NCI-H187 (cell line): ENCODE measurements at regions not wholly inside any gene's neighbourhood (a gene's known extent, or its start where the extent isn't known, plus 50 kb on each side); places are given as distances from the start of the nearest gene placed in this dataset.

Source experiments
- DNase-seq, 2 experiments: peaks; one replicate each; lab custom pipeline; 2025; lab: John Stamatoyannopoulos, UW

DNA sequence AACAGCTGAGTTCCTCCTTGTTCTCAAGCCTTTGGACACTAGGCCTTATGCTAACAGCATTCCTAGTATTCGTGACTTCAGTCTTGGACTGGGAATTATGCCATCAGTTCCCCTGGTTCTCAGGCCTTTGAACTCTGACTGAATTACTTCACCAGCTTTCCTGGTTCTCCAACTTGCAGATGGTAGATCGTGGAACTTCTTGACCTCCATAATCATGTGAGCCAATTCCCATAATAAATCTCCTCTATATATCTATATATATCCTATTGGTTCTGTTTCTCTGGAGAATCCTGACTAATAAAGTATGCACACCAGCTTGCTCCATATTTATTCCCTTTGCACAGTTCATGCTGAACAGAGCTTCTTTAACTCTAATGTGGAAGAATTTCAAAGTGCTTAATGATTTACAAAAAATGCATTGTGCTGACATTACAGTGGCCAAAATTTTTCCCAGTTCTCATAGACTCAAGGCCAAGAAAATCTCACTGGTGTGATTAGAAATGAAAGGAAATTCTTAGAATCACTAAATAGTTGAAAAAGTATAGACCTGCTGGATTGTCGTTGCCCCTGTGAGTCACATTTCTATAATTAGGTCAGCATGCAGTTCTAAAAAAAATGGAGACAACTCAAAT lies 462.9 kb upstream of the ADAMTS5 start:
- DNase-seq = no peak

DNA sequence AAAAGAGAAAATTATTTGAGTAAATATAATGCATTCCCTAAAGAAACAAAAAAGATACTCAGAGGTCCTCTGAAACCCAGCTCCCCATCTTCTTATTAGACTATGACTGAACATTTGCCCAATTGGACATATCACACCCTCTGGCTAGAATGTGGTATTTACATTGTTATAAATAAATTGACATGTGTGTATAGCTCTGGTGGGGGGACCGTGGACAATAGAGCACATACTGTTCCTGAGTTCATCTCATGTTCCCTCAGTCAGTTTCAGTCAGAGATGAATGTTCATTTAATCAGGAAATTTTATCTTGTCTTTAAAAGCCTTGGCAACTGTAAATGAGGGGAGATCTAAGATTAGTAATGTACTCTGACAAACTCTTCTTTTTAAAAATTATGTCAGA lies 459.3 kb upstream of the ADAMTS5 start:
- DNase-seq = no peak

DNA sequence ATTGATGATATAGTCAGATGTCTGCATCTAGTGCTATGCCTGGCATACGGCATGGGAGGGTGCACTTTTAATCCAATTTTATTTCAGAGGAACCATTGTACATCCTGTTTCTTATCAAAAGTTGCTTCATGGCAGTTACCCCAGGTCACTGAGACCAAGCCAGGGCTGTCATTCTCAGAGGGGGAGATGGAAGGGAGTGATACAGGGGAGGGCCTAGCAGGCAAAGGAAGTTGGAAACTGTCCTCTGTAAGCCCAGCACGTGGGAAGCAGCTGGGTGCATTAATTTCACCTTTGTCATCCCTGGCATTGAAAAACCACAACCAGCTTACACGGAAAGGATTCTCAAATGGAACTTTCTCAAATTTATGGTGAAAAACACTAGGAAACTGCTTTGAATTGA lies 458.7 kb upstream of the ADAMTS5 start:
- no peak for DNase-seq

DNA sequence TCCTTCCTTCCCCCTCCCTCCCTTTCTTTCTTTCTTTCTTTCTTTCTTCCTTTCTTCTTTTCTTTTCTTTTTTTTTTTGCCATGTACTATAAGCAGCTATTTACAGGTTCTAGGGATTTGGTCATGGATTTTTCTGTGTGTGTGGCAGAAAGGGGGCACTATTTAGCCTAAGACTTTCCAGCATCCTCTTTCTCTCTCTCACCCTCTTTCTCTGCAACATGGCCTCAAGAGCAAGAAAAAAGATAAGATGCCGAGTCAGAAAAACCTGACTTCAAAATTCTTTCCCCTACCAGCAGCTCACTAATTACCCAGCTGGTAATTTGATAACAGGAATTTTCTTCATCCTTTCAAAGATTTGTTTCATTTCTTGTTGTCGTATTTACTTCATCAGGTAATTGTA lies 458.3 kb upstream of the ADAMTS5 start:
- no peak for DNase-seq

DNA sequence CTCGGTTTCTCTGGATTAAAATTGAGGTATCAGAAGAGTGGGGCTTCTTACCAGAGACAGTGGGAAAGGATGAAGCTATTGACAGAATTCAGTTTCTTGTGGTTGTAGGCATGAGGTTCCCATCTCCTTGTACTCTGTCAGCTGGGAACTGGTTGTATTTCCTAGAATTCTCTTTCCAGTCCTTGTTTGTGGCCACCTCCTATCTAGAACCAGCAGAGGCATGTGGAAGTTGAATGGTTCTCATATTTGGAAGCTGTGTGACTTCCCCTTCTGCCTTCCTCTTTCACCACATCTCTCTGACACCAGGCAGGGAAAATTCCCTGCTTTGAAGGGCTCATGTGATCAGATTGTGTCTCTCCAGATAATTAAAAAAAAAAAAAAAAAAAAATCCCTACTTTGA lies 457.7 kb upstream of the ADAMTS5 start:
- no peak for DNase-seq

DNA sequence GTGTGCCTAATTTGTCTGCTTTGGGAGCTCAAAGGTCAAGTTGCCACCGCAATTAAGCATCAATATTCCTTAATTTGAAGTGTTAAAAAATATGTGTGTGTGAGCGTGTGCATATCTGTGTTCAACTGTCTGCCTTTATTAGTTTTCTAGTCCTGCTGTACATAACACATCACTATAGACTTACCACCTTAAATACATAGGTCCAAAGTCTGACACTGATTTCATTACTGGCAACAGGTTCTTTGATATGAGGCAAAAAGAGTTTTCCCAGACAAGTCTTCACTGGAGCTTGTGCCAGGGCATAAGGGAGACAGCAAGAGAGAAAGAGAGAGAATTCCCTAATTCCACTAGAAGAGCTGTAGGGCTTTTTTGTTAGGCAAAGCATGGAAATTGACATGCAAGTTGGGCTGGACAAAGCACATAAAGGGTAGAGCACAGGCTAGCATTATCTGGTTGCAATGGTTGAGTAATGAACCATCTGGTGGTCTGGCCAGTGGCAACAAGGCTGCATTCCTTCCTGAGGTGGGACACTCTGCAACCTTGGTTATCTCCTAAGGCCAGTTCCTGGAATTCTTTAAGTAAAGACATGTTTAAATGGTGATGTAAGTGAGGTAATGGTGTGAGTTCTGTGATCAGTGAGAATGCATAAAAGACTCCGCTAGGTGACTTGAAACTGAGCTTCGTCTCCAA lies 457.2 kb upstream of the ADAMTS5 start:
- no peak for DNase-seq

DNA sequence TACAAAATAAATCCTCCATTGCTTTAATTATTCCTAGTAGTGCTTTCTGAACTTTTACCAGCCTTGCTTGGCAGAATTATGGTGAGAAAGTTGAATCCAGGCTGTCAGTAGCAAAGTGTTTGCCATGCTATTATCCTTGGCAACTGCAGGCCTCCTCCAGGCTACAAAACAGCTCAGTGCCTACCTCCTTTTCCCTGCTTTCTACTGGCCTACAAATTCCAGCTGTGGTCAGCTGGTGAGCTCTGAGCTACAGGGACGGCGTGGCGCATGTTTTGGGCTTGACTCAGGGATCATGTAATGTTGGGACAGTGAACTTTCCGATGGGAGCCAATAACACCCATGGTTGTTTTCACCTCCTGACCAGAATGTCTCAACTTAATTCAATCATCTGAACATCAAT lies 456.1 kb upstream of the ADAMTS5 start:
- DNase-seq = no peak

DNA sequence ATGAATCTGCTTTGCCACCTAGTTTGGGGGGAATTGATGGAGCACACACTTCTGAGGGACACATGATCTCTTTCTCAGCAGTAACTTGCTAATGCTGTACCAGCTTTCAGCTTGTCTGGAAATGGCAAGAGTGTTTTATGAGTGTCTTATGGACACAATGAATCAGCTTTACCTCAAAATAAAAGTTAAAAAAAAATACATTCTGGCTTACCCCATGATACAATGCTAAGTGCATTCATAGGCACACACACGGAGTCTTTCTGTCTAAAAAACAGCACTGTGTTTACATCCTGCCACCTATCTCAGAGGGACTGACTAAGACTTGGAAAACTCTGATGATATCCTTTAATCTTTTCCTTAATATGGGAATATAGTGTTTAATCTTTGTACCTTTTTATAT lies 455.5 kb upstream of the ADAMTS5 start:
- no peak for DNase-seq

DNA sequence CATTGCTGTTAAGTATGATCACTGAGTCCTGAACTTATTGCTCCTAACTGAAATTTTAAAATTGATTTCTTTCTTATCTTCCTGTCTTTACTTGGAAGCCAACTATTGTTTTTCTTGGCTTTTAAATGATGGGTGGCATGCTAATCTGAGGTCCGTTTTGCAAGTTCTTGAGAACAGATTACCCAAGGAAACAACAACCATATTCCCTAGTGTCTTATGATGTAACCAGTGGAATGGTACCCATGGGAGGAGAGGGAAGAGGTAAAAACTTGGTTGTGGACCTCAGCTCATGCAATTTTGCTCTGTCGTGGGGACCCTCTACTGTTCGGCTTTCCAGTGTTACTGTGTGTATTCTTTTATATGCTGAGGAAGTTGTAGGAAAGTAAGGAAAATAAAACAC lies 454.8 kb upstream of the ADAMTS5 start:
- no peak for DNase-seq

DNA sequence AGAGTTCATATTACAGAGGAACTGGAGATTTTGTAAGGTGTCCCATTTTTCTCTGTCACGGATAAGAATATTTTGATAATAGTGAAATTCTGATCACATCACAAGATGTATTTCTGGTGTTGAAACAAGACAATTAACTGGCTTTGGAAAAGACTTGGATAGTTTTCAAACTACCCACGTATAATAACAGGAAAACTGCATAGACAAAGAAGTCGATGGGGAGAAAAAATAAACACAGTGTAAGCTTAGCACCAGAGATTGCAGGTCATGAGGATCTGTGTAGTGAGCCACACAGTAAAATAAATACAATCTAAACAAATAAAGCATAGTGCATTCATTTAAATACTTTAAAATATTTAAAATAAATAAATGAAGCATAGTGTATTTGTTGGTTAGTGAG lies 452.3 kb upstream of the ADAMTS5 start:
- DNase-seq = no peak

DNA sequence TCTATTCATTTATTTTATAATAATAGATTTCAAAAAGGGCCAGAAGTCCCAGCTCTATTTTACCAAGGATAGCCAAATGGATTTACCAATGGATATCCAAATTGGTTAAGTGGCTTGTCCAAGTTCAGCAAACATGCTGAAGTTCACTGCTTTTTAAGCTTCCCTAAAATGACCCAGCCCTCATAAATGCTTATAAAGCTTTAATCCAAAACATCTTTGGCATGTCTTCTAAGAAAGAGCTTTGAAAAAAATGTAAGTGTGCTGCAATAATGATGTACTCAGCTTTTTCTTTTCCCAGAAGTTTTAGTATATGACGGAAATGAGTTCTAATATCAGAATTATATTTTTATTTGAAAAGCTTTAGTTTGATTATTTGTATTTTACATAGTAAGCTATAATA lies 451.5 kb upstream of the ADAMTS5 start:
- no peak for DNase-seq

DNA sequence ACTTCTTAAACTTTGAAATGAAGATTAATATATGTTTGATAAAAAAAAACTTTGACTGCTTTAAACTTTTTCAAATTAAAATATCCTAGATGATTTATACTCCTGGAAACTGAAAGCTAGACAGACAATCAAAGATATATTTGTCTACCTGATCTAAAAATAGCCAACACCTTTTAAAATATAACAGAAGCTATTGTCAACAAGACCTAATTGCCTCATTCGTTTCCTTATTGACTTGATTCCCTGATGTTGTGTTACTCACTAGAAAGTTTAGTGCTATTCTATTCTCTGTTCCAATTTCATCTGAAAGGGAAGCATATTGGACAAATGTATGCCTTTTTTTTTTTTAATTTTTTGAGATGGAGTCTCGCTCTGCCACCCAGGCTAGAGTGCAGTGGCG lies 445.6 kb upstream of the ADAMTS5 start:
- no peak for DNase-seq

DNA sequence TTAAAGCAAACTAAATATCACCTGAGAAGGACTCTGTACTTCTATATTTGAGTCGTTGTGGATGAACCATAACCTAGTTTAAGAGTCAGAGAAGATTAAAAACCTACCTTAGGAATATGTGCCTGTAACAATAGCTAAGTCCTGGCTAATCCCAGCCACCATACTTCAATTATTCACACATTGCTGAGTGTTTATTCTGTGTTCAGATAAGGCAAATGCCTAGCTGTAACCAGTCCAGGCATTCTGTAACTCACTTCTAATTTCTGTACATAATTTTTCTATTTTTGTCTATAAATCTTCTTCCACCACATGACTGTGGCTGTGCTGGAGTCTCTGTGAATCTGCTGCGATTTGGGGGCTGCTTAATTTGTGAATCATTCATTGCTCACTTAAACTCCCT lies 441.9 kb upstream of the ADAMTS5 start:
- DNase-seq = no peak

DNA sequence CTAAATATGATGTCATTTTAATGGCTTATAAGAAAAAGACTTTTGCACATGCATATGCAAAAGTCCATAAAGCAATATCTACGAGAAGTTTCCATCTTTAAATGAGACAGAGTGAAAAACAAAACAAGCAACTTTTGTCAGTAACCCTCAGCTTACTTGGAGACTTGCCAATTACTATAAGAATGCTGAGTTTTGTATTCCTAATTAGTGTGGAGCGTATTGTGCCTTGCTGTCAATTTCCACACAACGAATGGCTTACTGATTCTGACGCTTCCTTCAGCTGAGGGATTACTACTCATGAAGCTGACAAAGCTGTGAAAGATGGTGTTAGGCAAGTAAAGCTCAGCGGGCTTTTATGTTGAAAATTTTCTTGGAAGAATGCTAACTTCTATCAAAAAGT lies 440.4 kb upstream of the ADAMTS5 start:
- DNase-seq = no peak

DNA sequence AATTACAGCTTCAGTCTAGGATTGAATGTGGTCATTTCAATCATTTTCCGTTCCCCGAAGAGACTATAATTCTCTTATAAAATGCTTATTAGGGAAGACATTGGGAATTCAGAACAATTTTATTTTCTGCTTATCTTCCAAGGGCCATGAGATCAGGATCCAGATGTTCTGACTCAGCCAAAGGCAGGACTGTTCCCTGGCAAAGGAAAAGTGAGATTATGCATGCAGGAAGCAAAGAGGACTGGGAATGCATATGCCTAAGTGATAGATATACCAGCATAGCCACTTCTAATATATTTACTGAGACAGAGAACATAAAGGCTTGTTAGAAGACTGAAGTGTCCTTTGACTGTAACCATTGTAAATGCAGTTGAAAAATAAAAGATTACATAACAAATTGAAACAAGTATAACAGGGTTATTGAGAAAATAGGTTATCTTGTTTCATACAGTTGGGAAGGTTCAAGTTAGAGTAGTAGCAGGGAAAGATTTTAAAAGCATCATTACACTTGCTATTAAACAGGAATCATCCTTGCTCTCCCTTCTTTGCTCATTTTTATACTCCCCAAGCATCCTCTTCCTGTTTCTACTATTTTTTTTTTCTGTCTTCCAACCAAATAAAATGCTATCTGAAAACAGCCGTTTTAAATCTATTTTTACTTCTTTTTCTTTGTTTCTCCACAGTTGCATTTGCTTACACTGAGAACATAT lies 439.6 kb upstream of the ADAMTS5 start:
- no peak for DNase-seq

DNA sequence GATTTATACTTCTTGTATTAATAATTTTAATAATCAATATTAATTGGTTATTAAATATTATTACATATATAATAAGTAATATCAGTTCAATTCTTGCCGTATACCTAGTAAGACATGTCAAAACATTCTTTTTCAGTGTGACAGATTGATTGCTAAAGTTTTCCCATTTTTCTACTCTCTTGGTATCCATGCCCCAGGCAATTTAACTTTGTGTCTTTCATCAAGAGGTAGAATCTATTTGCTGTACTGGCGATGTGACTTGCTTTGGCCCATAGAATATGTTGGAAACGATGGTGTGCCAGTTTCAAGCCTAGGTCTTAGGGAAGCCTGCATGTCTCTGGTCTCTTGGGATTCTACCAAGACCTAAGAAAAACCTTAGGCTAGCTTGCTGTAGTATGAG lies 436.1 kb upstream of the ADAMTS5 start:
- no peak for DNase-seq

DNA sequence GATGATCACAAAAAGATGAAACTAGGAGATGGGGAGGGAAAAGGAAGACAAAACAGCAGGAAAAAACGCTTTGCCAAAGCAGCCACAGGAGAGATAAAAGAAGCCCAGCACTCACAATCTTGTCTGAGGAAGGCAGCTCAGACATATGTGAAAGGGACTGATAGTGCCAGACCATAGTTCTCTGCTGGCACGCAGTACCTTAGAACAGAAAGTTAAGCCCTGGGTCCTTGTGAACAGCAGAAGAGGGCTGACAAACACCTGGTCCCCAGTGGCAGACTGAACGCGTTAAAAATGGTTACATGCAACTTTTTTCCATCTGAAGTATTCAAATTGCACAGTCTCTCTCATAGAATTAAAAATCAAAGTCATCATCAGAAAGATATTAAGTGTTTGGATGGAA lies 433.2 kb upstream of the ADAMTS5 start:
- no peak for DNase-seq

DNA sequence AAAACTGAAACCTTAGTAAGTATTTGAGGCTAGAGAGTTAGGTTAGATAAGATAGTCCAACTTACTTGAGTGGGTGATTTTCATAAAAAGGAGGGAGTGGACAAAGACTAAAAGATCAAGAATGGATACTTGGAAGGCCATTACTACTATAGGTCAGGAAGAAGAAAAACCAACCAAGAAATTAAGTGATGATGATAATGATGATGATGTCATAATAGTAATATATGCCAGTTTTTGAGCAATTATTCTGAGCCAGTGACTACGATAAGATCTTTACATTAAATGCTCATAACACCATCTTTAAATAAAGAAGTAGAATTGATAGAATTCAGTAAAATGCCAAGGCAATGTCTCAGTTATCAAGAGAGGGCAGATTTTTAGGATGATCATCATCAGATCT lies 430.7 kb upstream of the ADAMTS5 start:
- DNase-seq = no peak

DNA sequence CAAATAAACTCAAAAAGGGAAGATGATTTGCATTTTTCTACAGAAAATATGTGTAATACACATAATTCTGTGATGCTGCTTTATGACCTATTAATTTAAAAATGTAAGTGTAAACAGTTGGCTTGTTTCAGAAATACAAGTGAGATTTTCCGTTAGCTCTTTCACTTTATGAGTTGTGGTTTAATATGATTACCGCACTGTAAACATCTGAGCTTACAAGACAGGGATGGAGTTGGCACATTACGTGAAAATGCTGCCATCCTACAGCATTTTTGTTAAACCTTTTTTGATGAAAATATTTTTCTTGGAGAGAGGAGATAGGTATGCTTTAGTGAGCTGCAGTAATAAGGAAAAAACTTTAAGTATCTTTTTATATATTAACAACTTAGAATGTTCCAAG lies 426.8 kb upstream of the ADAMTS5 start:
- no peak for DNase-seq

DNA sequence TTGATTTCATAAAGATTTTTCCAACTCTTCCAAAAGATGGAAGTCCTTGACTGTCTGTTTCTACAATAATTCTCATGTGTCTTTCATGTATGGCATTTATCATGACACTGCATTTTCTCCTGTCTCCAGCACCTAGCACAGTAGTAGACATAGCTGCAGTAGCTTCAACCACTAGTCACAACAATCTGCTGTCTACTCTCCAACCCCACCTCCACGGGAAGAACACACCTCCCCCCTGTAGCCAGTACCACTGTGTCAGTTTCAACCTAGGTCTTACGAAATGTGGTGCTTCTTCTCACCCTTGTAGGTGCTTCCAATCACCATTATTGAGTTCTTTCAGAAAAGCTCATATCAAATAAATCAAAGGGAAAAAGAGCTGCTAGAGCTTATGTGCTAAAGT lies 425.1 kb upstream of the ADAMTS5 start:
- no peak for DNase-seq

DNA sequence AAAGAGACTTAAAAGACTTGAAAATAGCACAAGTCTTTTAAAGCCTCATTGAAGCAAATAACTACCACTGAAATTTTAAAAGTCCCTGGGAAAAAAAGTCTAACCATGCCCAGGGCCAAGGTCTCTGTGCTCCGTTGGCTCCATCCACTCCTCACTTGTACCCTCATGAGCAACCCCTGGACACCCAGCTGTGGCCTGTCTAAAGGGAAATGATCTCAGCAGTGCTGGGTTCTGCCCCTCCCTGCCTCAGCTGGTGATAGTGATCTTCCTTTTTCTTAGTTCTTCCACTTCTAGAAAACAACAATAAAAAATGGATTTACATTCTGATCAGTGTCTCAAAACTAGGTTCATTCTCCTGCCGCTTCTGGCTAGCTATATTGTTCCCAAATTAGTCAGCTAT lies 423.5 kb upstream of the ADAMTS5 start:
- DNase-seq = no peak

DNA sequence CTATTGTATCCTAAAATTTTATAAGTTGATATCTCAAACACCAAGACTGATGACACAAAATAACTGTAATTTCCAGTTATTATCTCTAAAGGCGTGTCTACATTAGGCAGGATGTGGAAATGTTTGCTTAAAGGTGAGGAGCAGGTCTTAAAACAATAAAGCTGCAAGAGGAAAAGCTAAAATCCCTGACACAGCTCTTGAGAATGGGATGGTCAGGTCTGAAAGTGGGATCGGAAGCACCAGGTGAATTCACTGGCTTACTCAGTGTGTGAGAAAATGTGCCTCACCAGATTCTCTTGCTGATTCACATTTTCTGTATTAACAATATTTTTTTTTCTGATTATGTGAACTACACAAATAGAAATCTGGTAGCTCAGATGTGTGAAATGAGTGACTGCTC lies 421.9 kb upstream of the ADAMTS5 start:
- DNase-seq = no peak

DNA sequence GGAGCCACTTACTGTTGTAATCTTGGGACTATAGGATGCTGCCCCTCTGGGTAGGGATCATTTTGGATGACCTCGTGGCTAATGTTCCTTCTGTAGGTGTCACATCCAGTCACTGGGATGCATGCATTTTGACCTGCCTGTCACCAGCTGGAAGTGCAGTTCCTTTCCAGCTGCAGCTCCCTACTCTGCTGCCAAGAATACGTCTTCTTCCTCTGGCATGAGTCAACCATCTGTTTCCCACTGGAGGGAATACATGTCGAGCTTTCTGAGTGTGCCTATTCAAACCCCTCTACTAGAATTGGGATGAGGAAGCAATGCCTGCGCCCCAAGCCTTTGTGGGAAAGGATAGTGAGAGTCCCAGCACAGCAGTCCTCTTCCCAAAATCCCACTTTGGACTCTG lies 415.5 kb upstream of the ADAMTS5 start:
- DNase-seq = no peak

DNA sequence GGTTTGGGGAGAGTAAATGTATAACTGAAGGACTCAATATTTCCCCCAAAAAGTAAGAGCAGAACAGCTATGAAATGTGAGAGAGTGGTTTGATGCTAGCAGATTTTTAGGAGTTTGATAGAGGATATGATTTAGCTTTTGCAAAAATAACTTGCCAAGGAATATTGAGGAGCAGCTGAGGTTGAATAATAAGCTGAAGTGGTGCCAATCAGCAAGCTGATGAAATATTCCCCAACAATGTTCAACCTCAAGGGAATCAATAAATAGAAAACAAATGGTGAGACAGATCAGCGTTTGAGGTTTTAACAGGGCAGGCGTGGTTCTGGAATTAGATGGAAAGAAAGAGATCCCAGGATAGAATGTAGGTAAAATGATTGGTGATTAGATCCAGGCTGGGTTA lies 413.4 kb upstream of the ADAMTS5 start:
- no peak for DNase-seq
